HG02763 (cell line): ENCODE measurements at regions not wholly inside any gene's neighbourhood (a gene's known extent, or its start where the extent isn't known, plus 50 kb on each side); places are given as distances from the start of the nearest gene placed in this dataset.
A peak's percentile ranks its signal among the peaks of the same experiment; 100 is the strongest.

Source experiments
- ATAC-seq: cut with Tn5 transposase; IDR thresholded peaks from one replicate; pipeline ENCODE4 v1.9.1; 2021; ENCODE audit warnings: mild to moderate bottlenecking, moderate library complexity; ENCODE audit not compliant: unreplicated experiment

- ATAC-seq = no peak
These were observed 108.4 kb upstream of the DPH6 start for GRCh38 chr15:35654332-35654731.

- ATAC-seq = no peak
These were observed 111.8 kb upstream of the DPH6 start for GRCh38 chr15:35657679-35658311.

GRCh38 chr15:35663956-35664355 is 118.0 kb upstream of the DPH6 start:
- no peak for ATAC-seq

GRCh38 chr15:35665896-35666536 is 120.1 kb upstream of the DPH6 start:
- no peak for ATAC-seq

GRCh38 chr15:35667908-35668307 is 121.9 kb upstream of the DPH6 start:
- no peak for ATAC-seq

- ATAC-seq = no peak
These were observed 123.1 kb upstream of the DPH6 start for GRCh38 chr15:35669021-35669420.

- no peak for ATAC-seq
These were observed 123.6 kb upstream of the DPH6 start for GRCh38 chr15:35669432-35670045.

GRCh38 chr15:35671197-35671596 is 125.2 kb upstream of the DPH6 start:
- ATAC-seq = no peak

- no peak for ATAC-seq
These were observed 126.0 kb upstream of the DPH6 start for GRCh38 chr15:35671981-35672380.

GRCh38 chr15:35673093-35673684 is 127.2 kb upstream of the DPH6 start:
- ATAC-seq = peak; percentile 65

- ATAC-seq = no peak
These were observed 129.2 kb upstream of the DPH6 start for GRCh38 chr15:35674873-35675781.

GRCh38 chr15:35678774-35679173 is 132.8 kb upstream of the DPH6 start:
- no peak for ATAC-seq

- ATAC-seq = no peak
These were observed 133.2 kb upstream of the DPH6 start for GRCh38 chr15:35679186-35679585.

- no peak for ATAC-seq
These were observed 135.0 kb upstream of the DPH6 start for GRCh38 chr15:35680951-35681350.

GRCh38 chr15:35686347-35686746 is 140.4 kb upstream of the DPH6 start:
- no peak for ATAC-seq

GRCh38 chr15:35689266-35689665 is 143.3 kb upstream of the DPH6 start:
- ATAC-seq = no peak

- ATAC-seq = no peak
These were observed 144.1 kb upstream of the DPH6 start for GRCh38 chr15:35690089-35690488.

- no peak for ATAC-seq
These were observed 144.7 kb upstream of the DPH6 start for GRCh38 chr15:35690698-35691116.

- no peak for ATAC-seq
These were observed 145.3 kb upstream of the DPH6 start for GRCh38 chr15:35691173-35691761.
